Heart left ventricle (tissue), 16 donors: ENCODE measurements at regions not wholly inside any gene's neighbourhood (a gene's known extent, or its start where the extent isn't known, plus 50 kb on each side); places are given as distances from the start of the nearest gene placed in this dataset.

ENCODE experiments used
- ATAC-seq, 4 donors: fragments of 200-7000 bp; cut with Tn5 transposase; one replicate each; pipeline ENCODE4 v1.9.1; 2020 to 2022; ENCODE audit warnings: moderate library complexity in 4 of 4, mild to moderate bottlenecking in 3 of 4, moderate number of reproducible peaks in 1 of 4
- DNase-seq, 5 donors: peaks; one replicate each; pipeline ENCODE4 v3.0.0-alpha.2; 2020
- H3K27ac ChIP-seq, 12 donors: fragments of 200-600 bp; sonication (generic) in 4 of 12; one replicate each; pipeline versions ENCODE4 v1.5.0 to v1.8.0; 2016 to 2022; ENCODE audit warnings: mild to moderate bottlenecking in 2 of 12
- H3K27me3 ChIP-seq, 9 donors: fragments of 200-600 bp; sonication (generic) in 2 of 9; one replicate each; pipeline versions ENCODE4 v1.5.1 to v1.8.0; 2016 to 2022; ENCODE audit warnings: mild to moderate bottlenecking in 3 of 9
- H3K36me3 ChIP-seq, 9 donors: fragments of 200-600 bp; sonication (generic) in 2 of 9; one replicate each; pipeline versions ENCODE4 v1.5.0 to v1.8.0; 2018 to 2022; ENCODE audit warnings: mild to moderate bottlenecking in 2 of 9
- H3K4me1 ChIP-seq, 12 donors: fragments of 200-600 bp; sonication (generic) in 4 of 12; one replicate each; pipeline versions ENCODE4 v1.5.0 to v1.8.0; 2016 to 2022; ENCODE audit warnings: mild to moderate bottlenecking in 3 of 12
- H3K4me3 ChIP-seq, 12 donors: fragments of 200-600 bp; sonication (generic) in 4 of 12; one replicate each; pipeline versions ENCODE4 v1.5.0 to v1.8.0; 2017 to 2022; ENCODE audit warnings: mild to moderate bottlenecking in 9 of 12, moderate library complexity in 4 of 12
- H3K9me3 ChIP-seq, 12 donors: fragments of 200-600 bp; sonication (generic) in 4 of 12; one replicate each; pipeline versions ENCODE4 v1.5.0 to v1.8.0; 2016 to 2022; ENCODE audit warnings: mild to moderate bottlenecking in 1 of 12
- POLR2A ChIP-seq, 2 donors: fragments of 450-650 bp; IDR thresholded peaks; one replicate each; pipeline ENCODE4 v1.6.1; 2017; ENCODE audit warnings: antibody characterized with exemption in 2 of 2, mild to moderate bottlenecking in 2 of 2, moderate library complexity in 2 of 2
- WGBS, 4 donors: extraction: QIAGEN DNeasy Blood & Tissue Kit in 2 of 4; methylation state at CpG; one replicate each; pipeline versions ENCODE4 v1.1.5 to v1.1.7; 2013 to 2018; 5-methylcytosine and 5-hydroxymethylcytosine counted together
- intact Hi-C, 10 donors: fragments of 100-400 bp; cut with DNase I; formaldehyde crosslinking; loops; one replicate each; pipeline versions ENCODE4 v1.11.1 to v1.14.2; 2022
- TF ChIP-seq, protein P1 (sequence below), 12 donors: fragments of 200-600 bp; sonication (generic) in 4 of 12; IDR thresholded peaks; one replicate each; pipeline versions ENCODE4 v1.5.0 to v1.8.0; 2018 to 2022; ENCODE audit warnings: antibody characterized with exemption in 12 of 12, mild to moderate bottlenecking in 5 of 12
- donor health status: ischemic (EF 13 %, LVEDD 7.1; RV severe dilation, severe dysfunction).
- donor health status: healthy with polysubstance abuse.
- donor health status: DM: no; HTN: yes; CAD: no.
- donor health status: DM: no; HTN: no; CAD: no.
- donor health status: ischemic (EF 25% LVEDD 6.9; RV normal size, moderate dysfunction).
- donor health status: ischemic (EF 25% LVEDD 5.7; RV mildly dilated, moderate dysfunction).
- donor health status: healthy.
- donor health status: DM: yes; HTN: yes; CAD: no.
- donor health status: ischemic (EF 35%, LVEDD 5.7; RV mildly dilated, moderate dysfunction).
- donor health status: nonischemic (EF 11% LVEDD 7.7; RV severe dilation, severe dysfunction).
- donor health status: DM: yes; HTN: yes; CAD: no.
- donor health status: PGD.
- donor health status: ischemic (EF 29% LVEDD 5.4; RV normal size, mild dysfunction).
- donor health status: nonischemic (EF 23%, LVEDD 6.1; RV moderate dilation, normal function).

DNA sequence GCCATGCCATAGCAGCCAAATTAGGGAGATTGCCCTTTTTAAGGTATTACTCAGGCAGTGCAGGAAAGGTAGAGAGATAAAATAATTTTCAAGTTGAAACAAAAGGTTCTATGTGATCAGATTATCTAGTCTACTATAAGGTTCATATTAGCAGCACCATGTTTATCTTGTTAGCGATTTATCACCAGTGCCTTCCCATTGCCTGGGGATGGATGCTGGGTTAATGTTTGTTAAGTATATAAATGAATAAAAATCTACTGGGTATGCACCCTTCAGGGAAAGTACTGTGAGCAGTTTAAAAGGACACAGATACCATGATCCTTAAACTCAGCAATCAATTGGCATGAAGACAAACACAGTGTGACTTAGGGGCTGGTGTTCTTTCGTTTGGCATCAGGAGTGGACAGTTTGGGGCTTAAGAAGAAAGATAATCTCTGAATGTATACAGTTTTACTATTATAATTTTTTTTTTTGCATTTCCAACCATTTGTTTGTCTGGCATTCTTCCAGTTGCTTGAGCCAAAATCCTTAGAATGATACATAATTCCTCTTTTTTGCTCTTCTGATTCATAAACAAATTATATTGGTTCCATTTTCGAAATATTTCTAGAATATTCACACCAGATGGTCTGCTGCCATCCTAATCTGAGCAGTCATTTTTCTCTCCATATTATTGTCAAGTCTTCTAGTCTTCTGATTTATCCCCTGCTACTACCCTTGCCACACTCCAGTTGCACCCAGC is 512.8 kb upstream of the SLC8A1 start:
- Histone ChIP-seq H3K36me3 (no peaks in the 10 kb centered on the region), H3K27ac (no peak overlapping the region), H3K4me3 (no peak overlapping the region), H3K9me3 (no peaks in the 10 kb centered on the region), H3K27me3 (no peaks in the 10 kb centered on the region), H3K4me1 (no peaks in the 10 kb centered on the region)
- intact Hi-C loops: no loop called here
- 70 to 80% (median 75%) methylated on average over 3 of the region's 3 CpGs for WGBS, 4 donors
- no peak for TF ChIP-seq POLR2A (IDR thresholded peaks at IDR 0.05)
- TF ChIP-seq, protein P1, sequence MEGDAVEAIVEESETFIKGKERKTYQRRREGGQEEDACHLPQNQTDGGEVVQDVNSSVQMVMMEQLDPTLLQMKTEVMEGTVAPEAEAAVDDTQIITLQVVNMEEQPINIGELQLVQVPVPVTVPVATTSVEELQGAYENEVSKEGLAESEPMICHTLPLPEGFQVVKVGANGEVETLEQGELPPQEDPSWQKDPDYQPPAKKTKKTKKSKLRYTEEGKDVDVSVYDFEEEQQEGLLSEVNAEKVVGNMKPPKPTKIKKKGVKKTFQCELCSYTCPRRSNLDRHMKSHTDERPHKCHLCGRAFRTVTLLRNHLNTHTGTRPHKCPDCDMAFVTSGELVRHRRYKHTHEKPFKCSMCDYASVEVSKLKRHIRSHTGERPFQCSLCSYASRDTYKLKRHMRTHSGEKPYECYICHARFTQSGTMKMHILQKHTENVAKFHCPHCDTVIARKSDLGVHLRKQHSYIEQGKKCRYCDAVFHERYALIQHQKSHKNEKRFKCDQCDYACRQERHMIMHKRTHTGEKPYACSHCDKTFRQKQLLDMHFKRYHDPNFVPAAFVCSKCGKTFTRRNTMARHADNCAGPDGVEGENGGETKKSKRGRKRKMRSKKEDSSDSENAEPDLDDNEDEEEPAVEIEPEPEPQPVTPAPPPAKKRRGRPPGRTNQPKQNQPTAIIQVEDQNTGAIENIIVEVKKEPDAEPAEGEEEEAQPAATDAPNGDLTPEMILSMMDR (IDR thresholded peaks at IDR 0.05): no peak
- DNase-seq: no peak
- no peak for ATAC-seq

DNA sequence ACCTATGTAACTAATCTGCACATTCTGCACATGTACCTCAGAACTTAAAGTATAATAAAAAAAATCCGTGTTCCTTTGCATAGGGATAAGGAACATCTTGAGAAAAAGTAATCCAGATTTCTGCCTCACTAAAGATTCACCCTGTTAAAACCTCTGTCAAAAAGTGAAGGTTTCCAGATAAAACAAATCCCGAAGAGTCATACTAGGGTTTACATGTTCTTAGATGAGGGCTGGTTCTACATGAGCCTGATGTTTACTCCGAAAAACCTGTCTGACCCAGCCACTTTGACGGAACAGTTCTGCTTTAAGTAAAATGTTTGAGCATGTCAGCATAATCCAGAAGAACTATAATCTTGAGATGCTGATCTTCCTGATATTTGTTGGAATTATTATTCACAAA is 515.6 kb upstream of the SLC8A1 start:
- no peaks in the 10 kb centered on the region for H3K36me3 ChIP-seq
- no peaks in the 10 kb centered on the region for H3K4me1 ChIP-seq
- no peaks in the 10 kb centered on the region for H3K27me3 ChIP-seq
- H3K9me3 ChIP-seq: no peaks in the 10 kb centered on the region
- H3K27ac ChIP-seq: no peak overlapping the region
- no peak for TF ChIP-seq POLR2A (IDR thresholded peaks at IDR 0.05)
- TF ChIP-seq, protein P1 (IDR thresholded peaks at IDR 0.05): no peak
- no peak for DNase-seq
- intact Hi-C loops: no loop called here
- WGBS, 4 donors: 87 to 89% (median 89%) methylated on average over 4 of the region's 4 CpGs
- H3K4me3 ChIP-seq: no peak overlapping the region
- no peak for ATAC-seq

DNA sequence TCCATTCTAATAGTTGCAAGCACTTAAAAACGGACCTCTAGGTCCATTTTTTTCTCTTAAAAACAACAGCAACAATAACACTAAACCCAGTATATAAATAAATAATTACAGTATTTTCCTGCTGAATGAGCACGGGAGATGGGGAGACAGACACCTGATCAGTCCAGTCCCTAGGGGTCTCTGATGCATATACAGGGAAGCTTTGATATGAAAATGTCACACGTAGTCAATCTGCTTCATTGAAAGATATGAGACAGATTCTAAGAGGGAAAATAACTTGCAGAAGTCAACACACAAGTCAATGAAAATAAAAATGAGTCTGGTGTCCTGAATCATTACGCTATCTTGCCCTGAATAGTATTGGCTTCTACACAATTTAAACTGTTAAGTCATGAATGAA is 523.3 kb upstream of the SLC8A1 start:
- TF ChIP-seq, protein P1 (IDR thresholded peaks at IDR 0.05): no peak
- TF ChIP-seq POLR2A (IDR thresholded peaks at IDR 0.05): no peak
- H3K36me3 ChIP-seq: no peaks in the 10 kb centered on the region
- DNase-seq: no peak
- H3K4me1 ChIP-seq: no peaks in the 10 kb centered on the region
- no peaks in the 10 kb centered on the region for H3K27me3 ChIP-seq
- intact Hi-C loops: no loop called here
- H3K9me3 ChIP-seq: no peaks in the 10 kb centered on the region
- WGBS, 4 donors: 76 to 85% (median 79%) methylated on average over 4 of the region's 4 CpGs
- H3K27ac ChIP-seq: no peak overlapping the region
- no peak overlapping the region for H3K4me3 ChIP-seq
- no peak for ATAC-seq

DNA sequence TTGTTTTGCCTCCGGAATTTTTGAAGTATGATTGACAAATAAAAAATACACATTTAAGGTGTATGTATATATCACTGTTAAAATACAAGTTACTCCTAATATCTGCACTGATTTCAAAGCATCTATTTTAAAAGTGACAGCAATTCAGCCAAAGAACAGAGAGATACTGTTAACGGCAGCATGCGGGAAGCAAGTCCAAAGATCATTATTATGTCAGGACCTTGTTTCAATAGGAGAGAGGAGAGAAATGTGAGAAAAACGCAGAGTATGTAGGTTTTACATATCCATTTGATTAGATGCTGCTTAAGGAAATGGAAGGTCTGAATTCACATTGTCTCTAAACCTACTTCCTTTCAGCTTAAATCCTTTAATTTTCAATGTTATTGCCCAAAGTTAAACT is 545.5 kb upstream of the SLC8A1 start:
- 76 to 88% (median 82%) methylated on average over 4 of the region's 4 CpGs for WGBS, 4 donors

DNA sequence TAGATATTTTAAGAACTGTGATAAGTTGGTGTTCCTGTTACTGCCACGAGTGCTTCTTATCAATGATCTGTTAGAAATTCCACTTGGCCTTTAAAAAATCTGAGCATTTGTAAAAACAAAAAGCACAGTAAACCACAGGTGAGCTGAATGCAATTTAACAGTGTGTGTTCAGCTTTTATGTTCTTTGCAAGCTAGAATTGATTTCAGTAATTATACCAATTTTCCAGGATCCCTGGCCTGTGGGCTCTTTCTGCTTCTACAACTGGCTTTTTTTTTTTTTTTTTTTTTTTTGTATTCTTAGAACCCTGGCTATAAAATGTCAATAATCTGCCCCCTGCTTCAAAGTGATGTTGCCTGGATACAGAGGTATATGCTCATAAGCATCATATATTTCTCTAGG is 548.5 kb upstream of the SLC8A1 start:
- Histone ChIP-seq H3K27me3 (no peaks in the 10 kb centered on the region), H3K36me3 (no peaks in the 10 kb centered on the region), H3K4me3 (no peak overlapping the region), H3K27ac (no peak overlapping the region), H3K4me1 (no peaks in the 10 kb centered on the region), H3K9me3 (peaks cover 0 to 11% (median 0%) of the 10 kb centered on the region in 12 donors)
- WGBS, 4 donors: 12 to 40% (median 32%) methylated on average over 1 of the region's 1 CpG
- DNase-seq: no peak
- no peak for ATAC-seq
- TF ChIP-seq, protein P1 (IDR thresholded peaks at IDR 0.05): no peak
- TF ChIP-seq POLR2A (IDR thresholded peaks at IDR 0.05): no peak
- intact Hi-C loops: no loop called here

More for the DNA sequence above, 545.5 kb upstream of the SLC8A1 start:
- Histone ChIP-seq H3K4me1 (no peaks in the 10 kb centered on the region), H3K36me3 (no peaks in the 10 kb centered on the region), H3K9me3 (peaks cover 0 to 2% (median 0%) of the 10 kb centered on the region in 12 donors), H3K27me3 (no peaks in the 10 kb centered on the region), H3K4me3 (no peak overlapping the region), H3K27ac (no peak overlapping the region)
- ATAC-seq (no peak), DNase-seq (no peak)
- no peak for TF ChIP-seq POLR2A (IDR thresholded peaks at IDR 0.05)
- intact Hi-C loops: no loop called here
